ENCODE measurements at regions not wholly inside any gene's neighbourhood (a gene's known extent, or its start where the extent isn't known, plus 50 kb on each side); places are given as distances from the start of the nearest gene placed in this dataset.

GRCh38 chr6:165969184-165969583 lies 198.5 kb downstream of the TBXT start:
- peaks cover 30% of the 10 kb centered on the region for H3K27me3 Mint-ChIP-seq
- peaks cover 3% of the 10 kb centered on the region for H3K9me3 Mint-ChIP-seq (ENCODE audit: low read depth)
- H3K4me1 Mint-ChIP-seq (ENCODE audit: low read depth), result no peaks in the 10 kb centered on the region
- H3K36me3 Mint-ChIP-seq (ENCODE audit: insufficient read depth), result no peaks in the 10 kb centered on the region
- DNase-seq (ENCODE audit: low spot score, unreplicated experiment), result no peak
- no peak overlapping the region for H3K4me3 Mint-ChIP-seq (ENCODE audit: low read depth)
- TF ChIP-seq CTCF (IDR thresholded peaks at IDR 0.05; ENCODE audit: unreplicated experiment), result no peak
- H3K27ac Mint-ChIP-seq, result no peak overlapping the region

DNA sequence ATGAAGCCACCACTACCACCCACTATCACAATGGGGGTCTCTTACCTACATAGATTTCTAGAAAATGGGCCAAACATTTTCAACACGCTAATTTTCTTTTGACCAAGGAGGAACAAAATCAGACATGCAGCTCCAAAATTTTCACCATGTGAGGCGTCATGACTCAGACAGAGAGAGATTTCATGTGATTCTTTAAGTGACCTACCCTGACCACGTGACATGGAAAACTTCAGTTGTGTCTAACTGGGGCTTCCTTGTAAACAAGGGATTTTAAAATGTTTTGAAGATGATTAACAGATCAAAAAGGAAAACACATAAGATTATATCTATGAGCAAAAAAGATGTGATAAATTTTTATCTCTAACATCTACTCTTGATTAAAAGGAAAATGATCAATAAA lies 199.2 kb downstream of the TBXT start:
- no peak overlapping the region for H3K27ac Mint-ChIP-seq
- no peaks in the 10 kb centered on the region for H3K4me1 Mint-ChIP-seq (ENCODE audit: low read depth)
- DNase-seq (ENCODE audit: low spot score, unreplicated experiment), result no peak
- no peaks in the 10 kb centered on the region for H3K36me3 Mint-ChIP-seq (ENCODE audit: insufficient read depth)
- peaks cover 30% of the 10 kb centered on the region for H3K27me3 Mint-ChIP-seq
- H3K4me3 Mint-ChIP-seq (ENCODE audit: low read depth), result no peak overlapping the region
- TF ChIP-seq CTCF (IDR thresholded peaks at IDR 0.05; ENCODE audit: unreplicated experiment), result no peak
- peaks cover 3% of the 10 kb centered on the region for H3K9me3 Mint-ChIP-seq (ENCODE audit: low read depth)

- no peak for TF ChIP-seq CTCF (IDR thresholded peaks at IDR 0.05; ENCODE audit: unreplicated experiment)
- H3K4me3 Mint-ChIP-seq (ENCODE audit: low read depth), result no peak overlapping the region
- no peaks in the 10 kb centered on the region for H3K36me3 Mint-ChIP-seq (ENCODE audit: insufficient read depth)
- H3K4me1 Mint-ChIP-seq (ENCODE audit: low read depth), result no peaks in the 10 kb centered on the region
- H3K27me3 Mint-ChIP-seq, result peaks cover 30% of the 10 kb centered on the region
- peaks cover 3% of the 10 kb centered on the region for H3K9me3 Mint-ChIP-seq (ENCODE audit: low read depth)
- no peak overlapping the region for H3K27ac Mint-ChIP-seq
- no peak for DNase-seq (ENCODE audit: low spot score, unreplicated experiment)
These were observed 199.7 kb downstream of the TBXT start for GRCh38 chr6:165967810-165968407.

DNA sequence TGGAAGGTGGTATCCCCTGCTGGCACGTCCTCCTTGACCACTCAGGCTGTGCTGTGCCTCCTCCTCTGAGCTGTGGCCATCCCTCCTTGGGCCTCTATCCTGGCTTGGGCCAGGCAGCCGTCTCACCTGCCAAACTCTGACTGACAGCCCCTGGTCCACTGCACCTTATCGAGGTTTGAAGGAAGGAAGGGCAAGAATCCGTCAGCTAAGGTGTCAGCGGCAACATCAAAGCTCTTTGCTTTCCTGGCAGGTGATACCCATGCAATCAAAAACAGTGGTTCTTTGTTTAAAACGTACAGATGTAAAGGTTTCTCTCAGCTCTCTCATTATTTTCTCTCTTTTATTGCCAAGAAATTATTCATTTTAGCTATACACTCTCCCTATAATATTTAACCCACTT lies 203.9 kb downstream of the TBXT start:
- peaks cover 28% of the 10 kb centered on the region for H3K27me3 Mint-ChIP-seq
- TF ChIP-seq CTCF (IDR thresholded peaks at IDR 0.05; ENCODE audit: unreplicated experiment), result no peak
- H3K4me3 Mint-ChIP-seq (ENCODE audit: low read depth), result no peak overlapping the region
- no peaks in the 10 kb centered on the region for H3K9me3 Mint-ChIP-seq (ENCODE audit: low read depth)
- H3K4me1 Mint-ChIP-seq (ENCODE audit: low read depth), result no peaks in the 10 kb centered on the region
- no peaks in the 10 kb centered on the region for H3K36me3 Mint-ChIP-seq (ENCODE audit: insufficient read depth)
- no peak overlapping the region for H3K27ac Mint-ChIP-seq
- DNase-seq (ENCODE audit: low spot score, unreplicated experiment), result no peak

DNA sequence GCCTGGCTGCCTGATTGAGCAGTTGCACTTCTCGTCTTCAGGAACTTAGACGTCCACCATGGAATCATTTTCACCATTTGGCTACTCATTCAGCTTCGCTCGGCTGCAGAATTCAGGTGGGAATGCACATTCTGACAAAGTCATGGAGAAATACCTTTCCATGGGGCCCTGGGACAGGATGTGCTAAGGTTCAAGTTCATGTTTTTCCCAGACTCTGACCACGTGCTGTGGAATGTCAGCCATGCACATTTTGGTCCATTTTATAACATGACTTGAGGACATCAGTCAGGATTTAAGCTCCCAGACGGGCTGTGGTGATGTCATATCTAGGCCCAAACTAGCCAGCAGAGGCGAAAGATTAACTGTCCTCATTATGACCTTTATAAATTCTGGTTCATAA lies 205.3 kb downstream of the TBXT start:
- no peaks in the 10 kb centered on the region for H3K36me3 Mint-ChIP-seq (ENCODE audit: insufficient read depth)
- H3K27me3 Mint-ChIP-seq, result peaks cover 25% of the 10 kb centered on the region
- no peak for TF ChIP-seq CTCF (IDR thresholded peaks at IDR 0.05; ENCODE audit: unreplicated experiment)
- DNase-seq (ENCODE audit: low spot score, unreplicated experiment), result no peak
- H3K27ac Mint-ChIP-seq, result no peak overlapping the region
- no peaks in the 10 kb centered on the region for H3K4me1 Mint-ChIP-seq (ENCODE audit: low read depth)
- no peak overlapping the region for H3K4me3 Mint-ChIP-seq (ENCODE audit: low read depth)
- no peaks in the 10 kb centered on the region for H3K9me3 Mint-ChIP-seq (ENCODE audit: low read depth)
